ENCODE measurements at regions not wholly inside any gene's neighbourhood (a gene's known extent, or its start where the extent isn't known, plus 50 kb on each side); places are given as distances from the start of the nearest gene placed in this dataset.

GRCh38 chr11:115718945-115719344 is 214.7 kb upstream of the CADM1 start:
- POLR2A ChIA-PET: no interaction called here
- no peak for DNase-seq (ENCODE audit: low read depth, low spot score)
- Histone ChIP-seq H3K4me3 (ENCODE audit: low read depth, low read length) (no peak overlapping the region), H3K9me3 (ENCODE audit: control insufficient read depth, insufficient read depth, low read length) (no peaks in the 10 kb centered on the region; the same call in 1 of the 2 replicates), H3K27ac (ENCODE audit: low read depth, low read length) (no peak overlapping the region), H3K27me3 (ENCODE audit: control insufficient read depth, insufficient read depth, low read length) (peaks cover 11% of the 10 kb centered on the region)
- CTCF ChIA-PET: no interaction called here
- TF ChIP-seq CTCF (IDR thresholded peaks at IDR 0.05; ENCODE audit: low read depth, low read length): no peak

GRCh38 chr11:115718106-115718505 is 213.9 kb upstream of the CADM1 start:
- H3K27me3 ChIP-seq (ENCODE audit: control insufficient read depth, insufficient read depth, low read length): peaks cover 11% of the 10 kb centered on the region
- no peak overlapping the region for H3K27ac ChIP-seq (ENCODE audit: low read depth, low read length)
- no peak overlapping the region for H3K4me3 ChIP-seq (ENCODE audit: low read depth, low read length)
- ChIA-PET CTCF (interaction anchor here (0.6 to 1.0 kb wide), 2 partner anchors 15 to 39 kb away, joined by 4 to 5 read pairs; no protein-coding TSS in a partner anchor), POLR2A (interaction anchor here (0.6 kb wide), 1 partner anchor 223 kb away, joined by 3 read pairs; no protein-coding TSS in a partner anchor)
- H3K9me3 ChIP-seq (ENCODE audit: control insufficient read depth, insufficient read depth, low read length): no peaks in the 10 kb centered on the region; the same call in 1 of the 2 replicates
- no peak for TF ChIP-seq CTCF (IDR thresholded peaks at IDR 0.05; ENCODE audit: low read depth, low read length)
- DNase-seq (ENCODE audit: low read depth, low spot score): no peak

- H3K27me3 ChIP-seq (ENCODE audit: control insufficient read depth, insufficient read depth, low read length): peaks cover 16% of the 10 kb centered on the region
- POLR2A ChIA-PET: no interaction called here
- no peak overlapping the region for H3K27ac ChIP-seq (ENCODE audit: low read depth, low read length)
- TF ChIP-seq CTCF (IDR thresholded peaks at IDR 0.05; ENCODE audit: low read depth, low read length): no peak
- DNase-seq (ENCODE audit: low read depth, low spot score): peak; percentile 21
- no peak overlapping the region for H3K4me3 ChIP-seq (ENCODE audit: low read depth, low read length)
- no peaks in the 10 kb centered on the region for H3K9me3 ChIP-seq (ENCODE audit: control insufficient read depth, insufficient read depth, low read length)
- CTCF ChIA-PET: interaction anchor here (0.6 to 1.0 kb wide), 3 partner anchors 16 to 54 kb away, joined by 3 to 5 read pairs (median 4); no protein-coding TSS in a partner anchor
Observed at GRCh38 chr11:115716601-115717529, 212.7 kb upstream of the CADM1 start.

- Histone ChIP-seq H3K27ac (ENCODE audit: low read depth, low read length) (no peak overlapping the region), H3K4me3 (ENCODE audit: low read depth, low read length) (no peak overlapping the region), H3K9me3 (ENCODE audit: control insufficient read depth, insufficient read depth, low read length) (no peaks in the 10 kb centered on the region), H3K27me3 (ENCODE audit: control insufficient read depth, insufficient read depth, low read length) (peaks cover 18% of the 10 kb centered on the region)
- no peak for TF ChIP-seq CTCF (IDR thresholded peaks at IDR 0.05; ENCODE audit: low read depth, low read length)
- POLR2A ChIA-PET: no interaction called here
- CTCF ChIA-PET: no interaction called here
- no peak for DNase-seq (ENCODE audit: low read depth, low spot score)
Observed at GRCh38 chr11:115716080-115716479, 211.9 kb upstream of the CADM1 start.

- Histone ChIP-seq H3K27me3 (ENCODE audit: control insufficient read depth, insufficient read depth, low read length) (peaks cover 21% of the 10 kb centered on the region), H3K9me3 (ENCODE audit: control insufficient read depth, insufficient read depth, low read length) (no peaks in the 10 kb centered on the region), H3K4me3 (ENCODE audit: low read depth, low read length) (no peak overlapping the region), H3K27ac (ENCODE audit: low read depth, low read length) (no peak overlapping the region)
- CTCF ChIA-PET: interaction anchor here (0.8 kb wide), 1 partner anchor 381 kb away, joined by 3 read pairs; no protein-coding TSS in a partner anchor
- POLR2A ChIA-PET: no interaction called here
- no peak for TF ChIP-seq CTCF (IDR thresholded peaks at IDR 0.05; ENCODE audit: low read depth, low read length)
- DNase-seq (ENCODE audit: low read depth, low spot score): no peak
Observed at GRCh38 chr11:115715251-115715770, 211.1 kb upstream of the CADM1 start.
